ENCODE measurements at regions not wholly inside any gene's neighbourhood (a gene's known extent, or its start where the extent isn't known, plus 50 kb on each side); places are given as distances from the start of the nearest gene placed in this dataset.

DNA sequence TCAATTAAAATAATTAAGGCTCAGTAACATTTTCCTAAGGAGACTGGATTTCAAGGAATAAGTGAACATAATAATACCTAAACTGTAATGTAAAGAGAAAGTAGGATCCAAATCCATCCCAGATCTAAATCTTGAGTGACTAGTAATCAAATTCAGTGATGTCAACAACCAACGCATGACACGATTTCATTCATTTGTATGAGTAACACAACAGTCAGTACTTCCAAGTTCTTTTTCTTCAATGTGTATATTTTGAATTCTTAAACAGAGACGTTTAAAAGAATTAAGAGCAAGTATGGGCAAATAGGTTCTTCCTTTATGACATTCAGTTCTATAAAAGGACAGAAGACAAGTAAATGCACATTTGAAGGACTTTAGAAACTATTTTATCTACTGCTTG is 104.3 kb upstream of the CNTN1 start:
- Histone ChIP-seq H3K9me3 (no peaks in the 10 kb centered on the region), H3K4me3 (ENCODE audit: low read depth in 2 of 2, low read length in 1 of 2) (no peak overlapping the region), H3K4me1 (ENCODE audit: control insufficient read depth in 1 of 2, insufficient read depth in 2 of 2, low read depth in 1 of 2, low read length in 1 of 2) (no peaks in the 10 kb centered on the region), H3K9me2 (no peaks in the 10 kb centered on the region), H3K79me2 (ENCODE audit: insufficient read depth) (no peaks in the 10 kb centered on the region), H3K27ac (ENCODE audit: low read depth in 2 of 2, low read length in 1 of 2) (no peak overlapping the region), H3K9ac (no peak overlapping the region), H3F3A (replicated peaks; ENCODE audit: insufficient read depth) (no peaks in the 10 kb centered on the region), H3K4me2 (no peak overlapping the region), H3K36me3 (replicated peaks in 1 of 2; ENCODE audit: control insufficient read depth in 1 of 2, insufficient read depth in 2 of 2, low read length in 1 of 2) (no peaks in the 10 kb centered on the region), H3K27me3 (ENCODE audit: insufficient read depth) (no peaks in the 10 kb centered on the region), H2AFZ (ENCODE audit: low read depth) (no peak overlapping the region), H4K20me1 (ENCODE audit: insufficient read depth) (no peaks in the 10 kb centered on the region)
- no peak for DNase-seq
- WGBS (ENCODE audit: low lambda C conversion rate) = 59% methylated on average over 3 of the region's 3 CpGs
- TF ChIP-seq, protein P1, sequence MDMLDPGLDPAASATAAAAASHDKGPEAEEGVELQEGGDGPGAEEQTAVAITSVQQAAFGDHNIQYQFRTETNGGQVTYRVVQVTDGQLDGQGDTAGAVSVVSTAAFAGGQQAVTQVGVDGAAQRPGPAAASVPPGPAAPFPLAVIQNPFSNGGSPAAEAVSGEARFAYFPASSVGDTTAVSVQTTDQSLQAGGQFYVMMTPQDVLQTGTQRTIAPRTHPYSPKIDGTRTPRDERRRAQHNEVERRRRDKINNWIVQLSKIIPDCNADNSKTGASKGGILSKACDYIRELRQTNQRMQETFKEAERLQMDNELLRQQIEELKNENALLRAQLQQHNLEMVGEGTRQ (IDR thresholded peaks at IDR 0.05; ENCODE audit: borderline replicate concordance, low read depth, low read length) = no peak
- TF ChIP-seq FOXM1 (IDR thresholded peaks at IDR 0.05; ENCODE audit: low read depth) = no peak
- no peak for TF ChIP-seq RXRA (IDR thresholded peaks at IDR 0.05; ENCODE audit: borderline replicate concordance, low read depth)
- no peak for TF ChIP-seq EP300 (IDR thresholded peaks at IDR 0.05; ENCODE audit: borderline replicate concordance in 1 of 2, low read depth in 1 of 2, low read length in 1 of 2)
- no peak for TF ChIP-seq SMC3 (IDR thresholded peaks at IDR 0.05; ENCODE audit: low read depth, low read length)
- ChIA-PET POLR2A (no interaction called here), CTCF (no interaction called here)

GRCh38 chr12:40597133-40597532 is 95.1 kb upstream of the CNTN1 start:
- ChIA-PET CTCF (no interaction called here), POLR2A (no interaction called here)
- no peaks in the 10 kb centered on the region for H3K9me2 ChIP-seq
- no peaks in the 10 kb centered on the region for H3K27me3 ChIP-seq (ENCODE audit: insufficient read depth)
- no peaks in the 10 kb centered on the region for H4K20me1 ChIP-seq (ENCODE audit: insufficient read depth)
- no peaks in the 10 kb centered on the region for H3K79me2 ChIP-seq (ENCODE audit: insufficient read depth)
- H2AFZ ChIP-seq (ENCODE audit: low read depth) = no peak overlapping the region
- WGBS (ENCODE audit: low lambda C conversion rate) = 39% methylated on average over 3 of the region's 3 CpGs
- no peaks in the 10 kb centered on the region for H3K9me3 ChIP-seq
- DNase-seq = no peak
- TF ChIP-seq MEF2A (IDR thresholded peaks at IDR 0.05; ENCODE audit: borderline replicate concordance, low read depth) (no peak), FOXJ3 (CRISPR knock-in tag; IDR thresholded peaks at IDR 0.05) (no peak), JUND (IDR thresholded peaks at IDR 0.05) (no peak), CHD2 (IDR thresholded peaks at IDR 0.05; ENCODE audit: low read length, partially characterized antibody) (no peak), GATA2 (CRISPR knock-in tag; IDR thresholded peaks at IDR 0.05) (no peak), NFIC (IDR thresholded peaks at IDR 0.05; ENCODE audit: borderline replicate concordance) (no peak), MXI1 (IDR thresholded peaks at IDR 0.05; ENCODE audit: low read depth, low read length) (no peak), SMC3 (IDR thresholded peaks at IDR 0.05; ENCODE audit: low read depth, low read length) (no peak), NRF1 (IDR thresholded peaks at IDR 0.05; ENCODE audit: low read depth, low read length) (no peak), IRF3 (IDR thresholded peaks at IDR 0.05; ENCODE audit: low read depth, low read length) (no peak)
- TF ChIP-seq, protein P2, sequence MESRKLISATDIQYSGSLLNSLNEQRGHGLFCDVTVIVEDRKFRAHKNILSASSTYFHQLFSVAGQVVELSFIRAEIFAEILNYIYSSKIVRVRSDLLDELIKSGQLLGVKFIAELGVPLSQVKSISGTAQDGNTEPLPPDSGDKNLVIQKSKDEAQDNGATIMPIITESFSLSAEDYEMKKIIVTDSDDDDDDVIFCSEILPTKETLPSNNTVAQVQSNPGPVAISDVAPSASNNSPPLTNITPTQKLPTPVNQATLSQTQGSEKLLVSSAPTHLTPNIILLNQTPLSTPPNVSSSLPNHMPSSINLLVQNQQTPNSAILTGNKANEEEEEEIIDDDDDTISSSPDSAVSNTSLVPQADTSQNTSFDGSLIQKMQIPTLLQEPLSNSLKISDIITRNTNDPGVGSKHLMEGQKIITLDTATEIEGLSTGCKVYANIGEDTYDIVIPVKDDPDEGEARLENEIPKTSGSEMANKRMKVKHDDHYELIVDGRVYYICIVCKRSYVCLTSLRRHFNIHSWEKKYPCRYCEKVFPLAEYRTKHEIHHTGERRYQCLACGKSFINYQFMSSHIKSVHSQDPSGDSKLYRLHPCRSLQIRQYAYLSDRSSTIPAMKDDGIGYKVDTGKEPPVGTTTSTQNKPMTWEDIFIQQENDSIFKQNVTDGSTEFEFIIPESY (IDR thresholded peaks at IDR 0.05; ENCODE audit: borderline replicate concordance, low read depth) = no peak
- no peak overlapping the region for H3K9ac ChIP-seq
- no peaks in the 10 kb centered on the region for H3F3A ChIP-seq (replicated peaks; ENCODE audit: insufficient read depth)
- H3K4me3 ChIP-seq (ENCODE audit: low read depth in 2 of 2, low read length in 1 of 2) = no peak overlapping the region
- H3K4me2 ChIP-seq = no peak overlapping the region
- H3K27ac ChIP-seq (ENCODE audit: low read depth in 2 of 2, low read length in 1 of 2) = no peak overlapping the region
- H3K4me1 ChIP-seq (ENCODE audit: control insufficient read depth in 1 of 2, insufficient read depth in 2 of 2, low read depth in 1 of 2, low read length in 1 of 2) = no peaks in the 10 kb centered on the region; a peak in 1 of 4 replicates
- H3K36me3 ChIP-seq (replicated peaks in 1 of 2; ENCODE audit: control insufficient read depth in 1 of 2, insufficient read depth in 2 of 2, low read length in 1 of 2) = no peaks in the 10 kb centered on the region
